ENCODE measurements at regions not wholly inside any gene's neighbourhood (a gene's known extent, or its start where the extent isn't known, plus 50 kb on each side); places are given as distances from the start of the nearest gene placed in this dataset.
"Not testable (repeated sequence)": the region's sequence is repeated elsewhere in the genome, so short reads cannot be mapped to it uniquely, and the experiment has no call there.

DNA sequence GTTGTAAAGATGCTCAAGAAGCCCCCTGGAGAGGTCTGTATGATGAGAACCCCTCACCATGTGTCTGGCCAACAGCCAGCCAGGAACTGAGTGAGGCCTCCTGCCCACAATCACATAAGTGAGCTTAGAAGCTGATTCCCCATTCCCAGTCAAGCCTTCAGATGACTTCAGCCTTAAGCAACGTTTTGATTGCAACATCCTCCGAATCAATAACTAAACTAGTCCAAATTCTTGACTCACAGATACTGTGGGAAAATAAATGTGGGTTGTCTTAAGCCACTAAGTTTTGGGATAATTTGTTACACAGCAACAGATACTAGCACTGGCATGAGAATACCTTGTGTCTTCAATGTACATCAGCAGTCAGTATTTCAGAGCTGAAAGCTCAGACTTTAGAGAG lies 54.5 kb upstream of the HS3ST4 start:
- in situ Hi-C loops (cut with MboI; ENCODE audit: low pct_unique_long_range_greater_than_20kb, low sequenced_read_pairs): no loop called here

DNA sequence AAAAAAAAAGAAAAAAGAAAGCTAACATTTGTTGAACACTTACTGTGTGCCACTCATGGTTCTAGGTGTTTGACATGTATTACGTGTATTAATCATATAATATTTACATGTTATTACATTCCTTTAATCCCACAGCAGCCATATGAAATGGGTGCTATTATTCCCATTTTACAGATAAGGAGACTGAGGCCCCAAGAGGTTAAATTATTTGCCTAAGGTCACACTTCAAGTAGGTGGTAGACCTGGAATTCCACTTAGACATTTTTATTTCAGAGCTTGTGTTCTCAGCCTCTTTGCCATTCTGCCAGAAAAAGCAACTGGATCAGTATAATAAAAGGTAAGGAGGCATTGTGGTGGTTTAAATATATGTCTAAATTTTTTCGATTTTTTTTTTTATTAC lies 55.1 kb upstream of the HS3ST4 start:
- in situ Hi-C loops (cut with MboI; ENCODE audit: low pct_unique_long_range_greater_than_20kb, low sequenced_read_pairs): no loop called here
- no peak for DNase-seq

More for the DNA sequence above, 54.5 kb upstream of the HS3ST4 start:
- no peak for DNase-seq

DNA sequence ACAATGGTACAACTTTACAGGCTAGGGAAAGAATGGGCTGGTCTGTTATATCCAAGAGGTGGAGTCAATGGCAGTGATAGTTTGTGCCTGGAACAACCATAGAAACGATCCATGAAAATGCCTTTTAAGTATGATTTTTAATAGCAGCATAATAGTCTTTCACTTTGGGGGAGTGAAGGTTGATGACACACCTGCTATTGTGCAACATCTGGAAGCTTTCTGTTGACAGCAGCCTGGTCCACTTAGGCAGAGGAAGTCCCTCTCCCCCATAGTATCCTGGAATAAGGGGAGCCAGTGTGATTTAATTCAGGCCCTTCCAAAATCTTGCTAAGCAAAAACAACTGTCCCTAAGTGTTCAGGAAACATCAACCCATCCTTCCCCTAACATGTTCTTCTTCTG lies 56.3 kb upstream of the HS3ST4 start:
- DNase-seq: no peak
- in situ Hi-C loops (cut with MboI; ENCODE audit: low pct_unique_long_range_greater_than_20kb, low sequenced_read_pairs): no loop called here

DNA sequence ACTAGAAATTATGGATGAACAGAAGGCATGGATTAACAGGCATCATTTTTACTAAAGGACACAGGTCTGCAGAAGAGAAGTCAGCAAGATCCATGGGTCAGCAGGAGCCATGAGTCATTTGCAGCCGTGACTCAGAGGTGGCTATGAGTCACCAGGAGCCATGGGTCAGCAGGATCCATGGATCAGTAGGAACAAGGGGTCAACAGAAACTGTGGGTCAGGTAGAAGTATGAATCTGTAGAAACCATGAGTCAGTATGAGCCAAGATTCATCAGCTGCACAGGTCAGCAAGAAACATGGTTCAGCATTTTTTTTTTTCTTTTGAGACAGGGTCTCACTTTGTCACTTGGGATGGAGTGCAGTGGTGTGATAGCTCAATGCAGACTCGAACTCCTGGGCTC lies 58.2 kb upstream of the HS3ST4 start:
- DNase-seq: no peak
- in situ Hi-C loops (cut with MboI; ENCODE audit: low pct_unique_long_range_greater_than_20kb, low sequenced_read_pairs): no loop called here

DNA sequence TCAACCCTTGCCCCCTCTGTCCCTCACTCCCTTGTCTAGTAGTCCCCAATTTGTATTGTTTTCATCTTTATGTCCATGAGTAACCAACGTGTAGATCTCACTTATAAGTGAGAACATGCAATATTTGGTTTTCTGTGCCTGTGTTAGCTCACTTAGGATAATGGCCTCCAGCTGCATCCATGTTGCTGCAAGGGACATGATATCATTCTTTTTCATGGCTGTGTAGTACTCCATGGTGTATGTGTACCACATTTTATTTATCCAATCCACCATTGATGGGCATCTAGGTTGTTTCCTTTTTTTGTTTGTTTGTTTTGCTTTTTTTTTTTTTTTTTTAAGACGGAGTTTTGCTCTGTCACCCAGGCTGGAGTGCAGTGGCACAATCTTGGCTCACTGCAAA lies 63.0 kb upstream of the HS3ST4 start:
- in situ Hi-C loops (cut with MboI; ENCODE audit: low pct_unique_long_range_greater_than_20kb, low sequenced_read_pairs): no loop called here

DNA sequence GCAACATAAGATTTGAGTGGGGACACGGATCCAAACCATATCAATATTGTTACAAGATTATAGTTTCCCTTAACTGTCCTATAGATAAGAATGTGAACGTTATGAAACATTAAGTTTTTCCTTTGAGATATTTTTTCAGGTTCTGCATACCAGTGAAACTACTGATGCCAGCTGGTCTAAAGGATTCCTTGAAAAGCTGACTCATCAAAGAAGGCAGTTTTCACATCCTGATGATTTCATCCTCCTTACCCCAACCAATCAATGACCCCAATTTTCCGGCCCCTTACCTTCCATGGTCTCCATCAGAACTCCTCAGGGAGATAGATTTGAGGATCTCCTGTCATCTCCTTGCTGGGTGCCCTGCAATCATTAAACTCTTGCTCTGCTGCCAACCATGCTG lies 64.1 kb upstream of the HS3ST4 start:
- in situ Hi-C loops (cut with MboI; ENCODE audit: low pct_unique_long_range_greater_than_20kb, low sequenced_read_pairs): no loop called here
- no peak for DNase-seq

More for the DNA sequence above, 63.0 kb upstream of the HS3ST4 start:
- no peak for DNase-seq

DNA sequence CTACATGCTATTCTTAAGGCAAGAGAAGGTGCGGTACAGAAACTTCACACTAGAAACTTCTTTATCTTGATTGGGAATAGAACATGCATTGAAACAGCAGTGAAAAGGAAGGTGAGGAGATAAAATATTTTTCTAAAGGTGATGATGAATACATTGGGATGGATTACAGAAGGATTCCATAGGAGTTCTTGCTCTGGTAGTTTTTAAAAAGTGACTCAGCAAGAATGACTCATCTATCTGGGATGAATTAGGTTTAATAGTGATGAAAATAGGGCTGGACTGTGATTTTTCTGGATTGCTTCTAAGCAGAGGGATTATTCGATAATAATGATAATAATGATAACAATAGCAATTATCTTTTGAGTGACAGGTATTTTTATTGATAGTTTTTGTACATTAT lies 65.6 kb upstream of the HS3ST4 start:
- no peak for DNase-seq
- in situ Hi-C loops (cut with MboI; ENCODE audit: low pct_unique_long_range_greater_than_20kb, low sequenced_read_pairs): no loop called here

DNA sequence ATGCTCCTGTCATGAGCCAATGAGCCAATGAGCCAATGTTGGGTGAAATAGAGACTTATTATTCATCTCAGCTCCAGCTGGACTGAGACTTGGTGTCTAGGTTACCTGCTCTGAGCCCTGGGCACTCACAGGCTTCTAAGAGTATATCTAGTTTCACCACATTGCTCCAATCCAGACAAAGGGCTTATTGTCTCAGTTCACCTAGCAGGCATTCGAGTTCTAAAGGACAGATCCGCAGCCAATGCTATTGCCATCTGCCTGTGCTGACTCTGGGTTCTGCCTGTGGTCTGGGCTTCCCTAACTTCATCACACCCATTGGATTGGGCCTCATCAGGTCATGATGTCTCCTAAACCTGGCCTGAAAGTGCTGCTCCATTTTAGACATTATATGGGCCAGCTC lies 66.1 kb upstream of the HS3ST4 start:
- in situ Hi-C loops (cut with MboI; ENCODE audit: low pct_unique_long_range_greater_than_20kb, low sequenced_read_pairs): no loop called here
- DNase-seq: no peak

DNA sequence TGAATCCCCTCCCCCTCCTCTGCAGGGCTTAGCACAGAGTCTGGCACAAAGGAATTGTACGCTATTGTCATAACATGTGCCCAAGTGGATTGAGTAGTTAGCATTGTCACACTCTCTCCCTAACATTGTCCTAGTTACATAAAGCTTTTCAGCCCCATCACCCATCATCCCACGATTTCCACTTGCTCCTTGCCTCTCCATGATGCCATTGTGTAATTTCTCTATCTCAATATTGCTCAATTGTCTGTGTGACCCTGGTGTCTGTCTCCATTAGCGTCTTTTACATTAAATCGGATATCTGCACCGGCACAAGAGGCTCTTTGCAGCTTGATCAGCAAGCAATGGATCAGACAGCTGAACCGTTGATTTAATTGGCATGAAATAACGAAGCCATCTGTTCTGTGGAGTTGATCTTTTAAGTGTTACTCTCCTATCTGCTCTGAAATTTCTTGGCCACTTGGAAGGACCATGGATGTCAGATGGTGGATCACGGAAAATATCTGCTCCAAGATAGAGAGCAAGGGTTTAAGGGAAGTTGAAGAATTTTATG lies 77.0 kb upstream of the HS3ST4 start:
- in situ Hi-C loops (cut with MboI; ENCODE audit: low pct_unique_long_range_greater_than_20kb, low sequenced_read_pairs): no loop called here

DNA sequence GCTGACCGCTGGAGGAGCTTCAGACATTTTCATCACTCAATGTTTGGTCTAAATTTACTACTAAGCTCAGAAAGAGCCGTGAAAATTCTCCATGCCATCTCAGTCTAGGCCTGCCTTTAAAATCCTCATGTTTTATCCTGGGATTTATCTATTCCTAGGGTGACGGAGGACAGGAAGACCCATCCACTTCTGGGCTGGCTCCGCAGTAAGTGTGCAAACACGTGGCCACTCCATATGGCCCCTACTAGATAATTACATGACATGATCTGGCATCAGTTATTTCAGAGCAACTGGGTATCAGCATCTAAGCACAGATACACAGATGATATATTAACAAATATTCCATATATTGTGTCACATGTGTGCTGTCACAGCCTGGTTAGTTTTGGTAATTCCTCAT lies 77.8 kb upstream of the HS3ST4 start:
- in situ Hi-C loops (cut with MboI; ENCODE audit: low pct_unique_long_range_greater_than_20kb, low sequenced_read_pairs): no loop called here
- DNase-seq: no peak

More for the DNA sequence above, 77.0 kb upstream of the HS3ST4 start:
- no peak for DNase-seq

DNA sequence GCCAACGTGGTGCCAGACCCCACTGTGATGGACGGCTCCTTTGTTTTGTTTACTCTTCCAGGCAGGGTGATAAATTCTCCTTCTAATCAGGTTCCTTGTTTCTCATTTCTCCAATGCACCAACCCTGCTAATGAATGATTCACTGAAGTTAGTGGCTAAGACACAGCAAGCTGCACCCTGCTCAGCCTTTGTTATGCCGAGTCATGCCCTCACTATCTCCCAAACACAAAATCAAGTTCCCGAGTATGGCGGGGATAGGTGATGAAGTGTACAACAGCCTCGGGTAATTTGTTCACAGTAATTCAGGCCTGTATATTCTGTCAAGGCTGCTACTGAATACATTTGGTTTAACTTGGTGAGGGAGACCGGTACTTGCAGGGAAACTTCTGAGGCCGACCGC lies 83.8 kb upstream of the HS3ST4 start:
- DNase-seq: no peak
- in situ Hi-C loops (cut with MboI; ENCODE audit: low pct_unique_long_range_greater_than_20kb, low sequenced_read_pairs): no loop called here

DNA sequence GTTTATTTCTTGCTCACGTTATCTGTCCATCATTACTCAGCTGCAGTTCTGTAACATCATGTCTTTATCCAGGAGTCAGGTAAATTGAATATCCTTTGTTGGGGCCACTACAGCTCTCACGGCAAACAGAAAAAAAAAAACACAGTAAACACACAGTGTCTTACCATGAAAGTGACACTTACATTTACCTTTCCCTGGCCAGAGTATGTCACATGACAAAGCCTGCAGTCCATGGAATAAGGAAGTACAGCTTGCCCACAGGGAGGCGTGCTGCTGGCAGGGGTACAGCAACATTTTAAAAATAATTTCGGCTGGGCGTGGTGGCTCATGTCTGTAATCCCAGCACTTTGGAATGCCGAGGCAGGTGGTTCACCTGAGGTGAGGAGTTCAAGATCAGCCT lies 85.7 kb upstream of the HS3ST4 start:
- no peak for DNase-seq
- in situ Hi-C loops (cut with MboI; ENCODE audit: low pct_unique_long_range_greater_than_20kb, low sequenced_read_pairs): no loop called here

DNA sequence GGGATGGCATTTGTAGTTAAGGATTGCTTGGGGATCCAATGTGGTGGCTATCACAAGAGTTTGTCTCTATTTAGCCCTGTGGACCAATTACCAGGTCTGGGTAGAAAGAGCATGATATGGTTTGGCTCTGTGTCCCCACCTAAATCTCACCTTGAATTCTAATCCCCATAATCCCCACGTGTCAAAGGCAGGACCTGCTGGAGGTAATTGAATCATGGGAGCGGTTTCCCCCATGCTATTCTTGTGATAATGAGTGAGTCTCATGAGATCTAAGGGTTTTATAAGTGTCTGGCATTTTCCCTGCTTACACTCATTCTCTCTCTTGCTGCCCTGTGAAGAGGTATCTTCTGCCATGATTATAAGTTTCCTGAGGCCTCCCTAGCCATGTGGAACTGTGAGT lies 86.4 kb upstream of the HS3ST4 start:
- DNase-seq: no peak
- in situ Hi-C loops (cut with MboI; ENCODE audit: low pct_unique_long_range_greater_than_20kb, low sequenced_read_pairs): no loop called here

DNA sequence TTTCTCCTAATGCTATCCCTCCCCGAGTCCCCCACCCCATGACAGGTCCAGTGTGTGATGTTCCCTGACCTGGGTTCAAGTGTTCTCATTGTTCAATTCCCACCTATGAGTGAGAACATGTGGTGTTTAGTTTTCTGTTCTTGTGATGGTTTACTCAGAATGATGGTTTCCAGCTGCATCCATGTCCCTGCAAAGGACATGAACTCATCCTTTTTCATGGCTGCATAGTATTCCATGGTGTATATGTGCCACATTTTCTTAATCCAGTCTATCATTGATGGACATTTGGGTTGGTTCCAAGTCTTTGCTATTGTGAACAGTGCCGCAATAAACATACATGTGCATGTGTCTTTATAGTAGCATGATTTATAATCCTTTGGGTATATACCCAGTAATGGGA lies 90.5 kb upstream of the HS3ST4 start:
- DNase-seq; in situ Hi-C loops (cut with MboI; ENCODE audit: low pct_unique_long_range_greater_than_20kb, low sequenced_read_pairs): not testable (repeated sequence)

DNA sequence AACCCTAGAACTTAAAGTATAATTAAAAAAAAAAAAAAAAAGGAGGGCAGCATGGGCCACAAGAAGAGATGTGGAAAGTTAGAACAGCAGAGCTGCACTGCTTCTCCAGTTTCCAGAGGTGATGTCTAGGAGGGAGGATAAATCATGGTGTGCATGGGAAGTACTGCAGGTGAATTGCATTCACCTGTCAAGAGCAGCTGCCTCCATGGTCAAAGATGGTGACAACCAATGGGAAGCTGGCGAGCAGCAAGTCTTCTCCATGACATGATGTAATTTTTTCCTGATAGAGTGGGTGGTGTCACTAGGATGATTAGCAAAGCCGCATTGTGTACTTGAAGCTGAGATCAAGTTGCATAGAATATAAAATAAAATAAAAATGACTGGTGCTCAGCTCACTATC lies 95.6 kb upstream of the HS3ST4 start:
- in situ Hi-C loops (cut with MboI; ENCODE audit: low pct_unique_long_range_greater_than_20kb, low sequenced_read_pairs): no loop called here
- no peak for DNase-seq

DNA sequence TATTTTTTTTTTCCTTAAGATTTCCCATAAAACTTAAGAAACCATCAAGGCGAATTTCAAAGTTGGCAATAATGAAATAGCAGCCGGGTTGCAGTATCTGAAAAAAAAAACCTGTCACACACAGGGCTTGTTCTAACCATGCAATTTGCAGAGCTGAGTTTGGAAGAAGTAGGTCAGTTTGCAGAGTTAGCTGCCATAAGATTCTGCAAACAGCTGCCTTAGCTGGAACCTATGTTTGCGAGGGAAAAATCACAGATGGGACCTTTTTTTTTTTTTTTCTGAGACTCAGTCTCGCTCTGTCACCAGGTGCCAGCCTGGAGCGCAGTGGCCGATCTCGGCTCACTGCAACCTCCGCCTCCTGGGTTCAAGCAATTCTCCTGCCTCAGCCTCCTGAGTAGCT lies 98.5 kb upstream of the HS3ST4 start:
- no peak for DNase-seq
- in situ Hi-C loops (cut with MboI; ENCODE audit: low pct_unique_long_range_greater_than_20kb, low sequenced_read_pairs): no loop called here

DNA sequence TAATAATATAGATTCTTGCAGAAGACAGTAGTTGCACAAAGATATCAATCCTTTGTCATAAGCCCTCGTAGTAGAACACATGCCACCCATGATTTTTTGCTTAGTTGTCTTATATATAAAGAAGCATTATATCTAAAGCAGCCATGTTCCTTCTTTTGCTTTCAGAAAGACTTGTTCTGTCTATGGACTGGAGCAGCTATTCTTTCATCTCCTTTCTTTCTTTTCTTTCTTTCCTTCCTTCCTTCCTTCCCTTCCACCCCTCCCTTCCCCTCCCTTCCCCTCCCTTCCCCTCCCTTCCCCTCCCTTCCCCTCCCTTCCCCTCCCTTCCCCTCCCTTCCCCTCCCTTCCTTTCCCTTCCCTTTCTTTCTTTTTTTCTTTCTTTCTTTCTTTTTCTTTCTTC lies 104.0 kb upstream of the HS3ST4 start:
- in situ Hi-C loops (cut with MboI; ENCODE audit: low pct_unique_long_range_greater_than_20kb, low sequenced_read_pairs): no loop called here
- no peak for DNase-seq

DNA sequence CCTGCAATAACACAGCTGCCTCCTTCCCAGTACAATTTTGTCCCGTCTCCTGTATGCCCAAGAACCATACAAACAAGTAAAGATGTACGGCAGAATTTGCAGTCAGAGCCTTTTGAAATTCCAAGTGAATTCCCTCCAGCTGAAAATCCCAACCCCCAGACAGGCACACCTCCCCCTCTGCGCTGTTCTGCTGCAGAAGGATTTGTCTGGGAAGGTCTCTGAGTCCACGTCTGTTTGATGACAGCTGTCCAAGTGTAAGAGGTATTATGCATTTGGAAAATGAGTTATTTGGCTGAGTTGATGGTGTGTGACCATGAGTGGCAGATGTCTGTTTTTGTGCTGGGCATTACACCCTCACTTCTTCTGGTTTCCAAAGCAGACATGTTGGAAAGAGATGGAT lies 104.9 kb upstream of the HS3ST4 start:
- in situ Hi-C loops (cut with MboI; ENCODE audit: low pct_unique_long_range_greater_than_20kb, low sequenced_read_pairs): no loop called here
- no peak for DNase-seq

DNA sequence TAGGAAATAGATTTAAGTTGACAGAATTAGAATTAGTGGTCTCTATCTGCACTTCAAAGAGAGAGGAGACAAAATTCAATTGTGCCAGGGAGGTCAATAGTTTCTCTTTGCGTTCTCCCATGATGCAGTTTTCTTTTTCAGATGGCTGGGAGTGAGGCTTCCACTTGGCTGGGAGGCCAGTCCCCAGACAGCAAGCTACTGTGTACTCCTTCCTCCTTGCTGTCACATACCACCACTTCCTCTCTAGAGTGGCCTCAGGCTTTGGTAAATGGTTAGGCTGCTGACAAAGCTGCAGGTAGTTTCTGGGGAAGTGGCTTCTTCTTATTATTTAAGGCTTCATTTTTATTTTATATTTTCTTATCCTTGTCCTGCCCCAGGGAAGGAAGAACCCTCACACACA lies 106.2 kb upstream of the HS3ST4 start:
- peak; percentile 0 for DNase-seq
- in situ Hi-C loops (cut with MboI; ENCODE audit: low pct_unique_long_range_greater_than_20kb, low sequenced_read_pairs): no loop called here

DNA sequence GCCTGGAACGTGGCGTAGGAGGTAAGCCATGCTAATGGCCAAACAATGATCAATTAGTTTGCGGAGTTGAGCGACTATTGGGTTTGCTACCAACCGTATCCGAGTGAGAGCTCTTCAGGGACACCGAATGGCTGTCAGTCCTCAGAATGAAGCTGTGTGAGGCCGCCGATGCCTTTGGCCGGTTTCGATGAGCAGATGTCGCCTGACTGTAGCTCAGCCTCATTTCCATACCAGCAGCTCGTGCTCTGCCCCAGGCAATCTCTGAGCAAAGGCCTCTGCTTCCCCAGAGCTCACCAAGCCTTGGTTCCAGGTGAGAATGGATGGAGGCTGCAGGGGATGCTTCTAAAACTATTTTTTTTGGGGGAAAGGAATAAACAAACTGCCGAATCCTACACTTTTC lies 111.7 kb upstream of the HS3ST4 start:
- in situ Hi-C loops (cut with MboI; ENCODE audit: low pct_unique_long_range_greater_than_20kb, low sequenced_read_pairs): no loop called here
- DNase-seq: no peak

DNA sequence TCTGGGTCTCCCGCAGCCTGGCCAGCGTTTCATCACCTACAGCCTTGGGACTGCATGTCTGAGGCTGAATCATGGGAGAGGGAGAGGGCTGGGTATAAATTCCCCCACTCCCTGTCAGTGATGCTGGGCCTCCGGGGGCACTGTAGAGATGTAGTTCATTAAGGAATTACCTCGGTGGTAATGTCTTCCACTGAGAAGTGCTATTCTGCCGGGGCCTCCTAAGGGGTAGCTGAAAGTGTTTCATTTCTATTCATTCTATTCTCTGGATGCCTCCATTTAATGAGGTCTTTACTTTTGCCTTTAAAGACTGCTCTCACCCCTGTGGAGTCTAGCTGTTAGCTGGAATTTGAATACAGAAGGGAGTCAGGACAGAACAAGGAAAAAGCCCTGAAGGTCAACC lies 116.4 kb upstream of the HS3ST4 start:
- no peak for DNase-seq
- in situ Hi-C loops (cut with MboI; ENCODE audit: low pct_unique_long_range_greater_than_20kb, low sequenced_read_pairs): no loop called here

DNA sequence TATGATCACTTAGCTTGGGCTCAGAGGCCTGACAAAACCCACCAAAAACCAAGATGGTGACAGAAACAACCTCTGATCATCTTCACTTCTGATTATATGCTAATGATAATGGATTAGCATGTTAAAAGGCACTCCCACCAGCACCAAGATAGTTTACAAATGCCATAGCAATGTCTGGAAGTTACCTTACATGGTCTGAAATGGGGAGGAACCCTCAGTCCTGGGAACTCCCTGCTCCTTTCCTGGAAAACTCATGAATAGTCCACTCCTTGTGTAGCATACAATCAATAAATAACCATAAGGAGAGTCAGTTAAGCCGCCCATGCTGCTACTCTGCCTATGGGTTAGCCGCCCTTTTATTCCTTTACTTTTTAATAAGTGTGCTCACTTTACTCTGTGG lies 120.0 kb upstream of the HS3ST4 start:
- in situ Hi-C loops (cut with MboI; ENCODE audit: low pct_unique_long_range_greater_than_20kb, low sequenced_read_pairs): no loop called here
- DNase-seq: no peak
